ENCODE measurements at regions not wholly inside any gene's neighbourhood (a gene's known extent, or its start where the extent isn't known, plus 50 kb on each side); places are given as distances from the start of the nearest gene placed in this dataset.

- no peaks in the 10 kb centered on the region for H3K27me3 Mint-ChIP-seq (ENCODE audit: insufficient read depth, unreplicated experiment)
- H3K9me3 Mint-ChIP-seq (ENCODE audit: unreplicated experiment) = no peaks in the 10 kb centered on the region
- Histone ChIP-seq H3K36me3 (ENCODE audit: control insufficient read depth, insufficient read depth, low read length) (no peaks in the 10 kb centered on the region), H3K9me3 (no peaks in the 10 kb centered on the region), H3K4me1 (no peaks in the 10 kb centered on the region), H3K4me3 (ENCODE audit: low read depth, low read length) (no peak overlapping the region), H3K27me3 (replicated peaks; ENCODE audit: control insufficient read depth, insufficient read depth, low read length) (no peaks in the 10 kb centered on the region)
- intact Hi-C loops (cut with micrococcal nuclease; ENCODE audit: unreplicated experiment) = no loop called here
- no peaks in the 10 kb centered on the region for H3K36me3 Mint-ChIP-seq (ENCODE audit: insufficient read depth, unreplicated experiment)
- no peak overlapping the region for H3K27ac Mint-ChIP-seq (ENCODE audit: unreplicated experiment)
- TF ChIP-seq CTCF (IDR thresholded peaks at IDR 0.05; ENCODE audit: insufficient read depth in 1 of 2, low read depth in 1 of 2, low read length in 1 of 2, severe bottlenecking in 1 of 2, unreplicated experiment in 1 of 2) = no peak
- POLR2A ChIA-PET = no interaction called here
- H3K4me3 Mint-ChIP-seq (ENCODE audit: unreplicated experiment) = no peak overlapping the region
- no peak for DNase-seq
- H3K4me1 Mint-ChIP-seq (ENCODE audit: low read depth, unreplicated experiment) = no peaks in the 10 kb centered on the region
- CTCF ChIA-PET = no interaction called here
- BruUV-seq (replicated peaks) = no TSS peak
These were observed 840.6 kb downstream of the NLGN4X start for GRCh38 chrX:5388087-5388486.

GRCh38 chrX:5380426-5380825, 848.2 kb downstream of the NLGN4X start:
- TF ChIP-seq CTCF (IDR thresholded peaks at IDR 0.05; ENCODE audit: insufficient read depth in 1 of 2, low read depth in 1 of 2, low read length in 1 of 2, severe bottlenecking in 1 of 2, unreplicated experiment in 1 of 2) = no peak
- POLR2A ChIA-PET = no interaction called here
- no peaks in the 10 kb centered on the region for H3K36me3 Mint-ChIP-seq (ENCODE audit: insufficient read depth, unreplicated experiment)
- H3K27ac Mint-ChIP-seq (ENCODE audit: unreplicated experiment) = no peak overlapping the region
- no TSS peak for BruUV-seq (replicated peaks)
- no peaks in the 10 kb centered on the region for H3K9me3 Mint-ChIP-seq (ENCODE audit: unreplicated experiment)
- H3K4me1 Mint-ChIP-seq (ENCODE audit: low read depth, unreplicated experiment) = no peaks in the 10 kb centered on the region
- DNase-seq = no peak
- Histone ChIP-seq H3K9me3 (no peaks in the 10 kb centered on the region), H3K4me1 (no peaks in the 10 kb centered on the region), H3K27me3 (replicated peaks; ENCODE audit: control insufficient read depth, insufficient read depth, low read length) (no peaks in the 10 kb centered on the region), H3K4me3 (ENCODE audit: low read depth, low read length) (no peak overlapping the region), H3K36me3 (ENCODE audit: control insufficient read depth, insufficient read depth, low read length) (no peaks in the 10 kb centered on the region)
- intact Hi-C loops (cut with micrococcal nuclease; ENCODE audit: unreplicated experiment) = no loop called here
- CTCF ChIA-PET = no interaction called here
- no peaks in the 10 kb centered on the region for H3K27me3 Mint-ChIP-seq (ENCODE audit: insufficient read depth, unreplicated experiment)
- no peak overlapping the region for H3K4me3 Mint-ChIP-seq (ENCODE audit: unreplicated experiment)

GRCh38 chrX:5341902-5342301, 886.8 kb downstream of the NLGN4X start:
- H3K27me3 ChIP-seq (replicated peaks; ENCODE audit: control insufficient read depth, insufficient read depth, low read length) = no peaks in the 10 kb centered on the region
- Mint-ChIP-seq H3K9me3 (ENCODE audit: unreplicated experiment) (no peaks in the 10 kb centered on the region), H3K27ac (ENCODE audit: unreplicated experiment) (no peak overlapping the region), H3K27me3 (ENCODE audit: insufficient read depth, unreplicated experiment) (no peaks in the 10 kb centered on the region), H3K36me3 (ENCODE audit: insufficient read depth, unreplicated experiment) (no peaks in the 10 kb centered on the region), H3K4me1 (ENCODE audit: low read depth, unreplicated experiment) (no peaks in the 10 kb centered on the region), H3K4me3 (ENCODE audit: unreplicated experiment) (no peak overlapping the region)
- ChIA-PET POLR2A (no interaction called here), CTCF (no interaction called here)
- no peak for TF ChIP-seq CTCF (IDR thresholded peaks at IDR 0.05; ENCODE audit: insufficient read depth in 1 of 2, low read depth in 1 of 2, low read length in 1 of 2, severe bottlenecking in 1 of 2, unreplicated experiment in 1 of 2)
- H3K36me3 ChIP-seq (ENCODE audit: control insufficient read depth, insufficient read depth, low read length) = no peaks in the 10 kb centered on the region
- no peak overlapping the region for H3K4me3 ChIP-seq (ENCODE audit: low read depth, low read length)
- H3K4me1 ChIP-seq = no peaks in the 10 kb centered on the region
- intact Hi-C loops (cut with micrococcal nuclease; ENCODE audit: unreplicated experiment) = no loop called here
- H3K9me3 ChIP-seq = no peaks in the 10 kb centered on the region
- BruUV-seq (replicated peaks) = no TSS peak
- DNase-seq = no peak
